Neural progenitor cell (in vitro differentiated cells): ENCODE measurements at regions not wholly inside any gene's neighbourhood (a gene's known extent, or its start where the extent isn't known, plus 50 kb on each side); places are given as distances from the start of the nearest gene placed in this dataset.

Experiments
- EZH2 ChIP-seq: fragments of 200-600 bp; sonication (generic); IDR thresholded peaks from 2 replicates; pipeline ENCODE4 v1.6.1; 2017; ENCODE audit warnings: antibody characterized with exemption, mild to moderate bottlenecking, moderate library complexity
- TF ChIP-seq, protein P1 (sequence below): fragments of 200-600 bp; sonication (generic); IDR thresholded peaks from 2 replicates; pipeline ENCODE4 v1.5.1; 2017; ENCODE audit warnings: antibody characterized with exemption, mild to moderate bottlenecking

DNA sequence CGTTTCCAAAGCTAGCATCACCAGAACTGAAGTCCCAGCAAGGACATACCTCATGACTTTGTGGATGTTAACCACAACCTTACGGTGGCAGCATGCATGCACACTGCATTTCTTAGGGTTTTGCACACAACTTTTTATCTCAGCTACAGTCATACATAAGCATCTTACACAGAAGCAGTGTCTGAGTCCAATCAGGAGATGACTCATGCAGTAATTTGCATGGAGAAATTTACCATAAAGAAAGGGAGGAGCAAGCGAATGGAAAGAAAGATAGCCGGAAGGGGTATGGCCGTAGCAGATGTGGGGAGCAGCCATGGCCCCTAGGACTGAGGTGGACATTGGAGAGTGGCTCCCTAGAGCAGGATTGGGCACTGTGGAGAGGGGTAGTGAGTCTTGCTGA lies 522.5 kb downstream of the GALR1 start:
- TF ChIP-seq, protein P1, sequence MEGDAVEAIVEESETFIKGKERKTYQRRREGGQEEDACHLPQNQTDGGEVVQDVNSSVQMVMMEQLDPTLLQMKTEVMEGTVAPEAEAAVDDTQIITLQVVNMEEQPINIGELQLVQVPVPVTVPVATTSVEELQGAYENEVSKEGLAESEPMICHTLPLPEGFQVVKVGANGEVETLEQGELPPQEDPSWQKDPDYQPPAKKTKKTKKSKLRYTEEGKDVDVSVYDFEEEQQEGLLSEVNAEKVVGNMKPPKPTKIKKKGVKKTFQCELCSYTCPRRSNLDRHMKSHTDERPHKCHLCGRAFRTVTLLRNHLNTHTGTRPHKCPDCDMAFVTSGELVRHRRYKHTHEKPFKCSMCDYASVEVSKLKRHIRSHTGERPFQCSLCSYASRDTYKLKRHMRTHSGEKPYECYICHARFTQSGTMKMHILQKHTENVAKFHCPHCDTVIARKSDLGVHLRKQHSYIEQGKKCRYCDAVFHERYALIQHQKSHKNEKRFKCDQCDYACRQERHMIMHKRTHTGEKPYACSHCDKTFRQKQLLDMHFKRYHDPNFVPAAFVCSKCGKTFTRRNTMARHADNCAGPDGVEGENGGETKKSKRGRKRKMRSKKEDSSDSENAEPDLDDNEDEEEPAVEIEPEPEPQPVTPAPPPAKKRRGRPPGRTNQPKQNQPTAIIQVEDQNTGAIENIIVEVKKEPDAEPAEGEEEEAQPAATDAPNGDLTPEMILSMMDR, result no peak
- no peak for TF ChIP-seq EZH2
